Mesendoderm (in vitro differentiated cells): ENCODE measurements at regions not wholly inside any gene's neighbourhood (a gene's known extent, or its start where the extent isn't known, plus 50 kb on each side); places are given as distances from the start of the nearest gene placed in this dataset.

Source experiments
- DNase-seq: peaks from one replicate; pipeline ENCODE4 v3.0.0; 2013
- H2AK5ac ChIP-seq: 2 replicates; pipeline ENCODE4 v1.6.1; 2013; ENCODE audit warnings: low read length, inconsistent platforms
- H2BK120ac ChIP-seq: 2 replicates; pipeline ENCODE4 v1.6.1; 2013; ENCODE audit warnings: low read depth, mild to moderate bottlenecking, low read length, moderate library complexity, mixed read lengths
- H2BK15ac ChIP-seq: replicated peaks from 2 replicates; pipeline ENCODE4 v1.6.1; 2013; ENCODE audit warnings: low read depth, mild to moderate bottlenecking, moderate library complexity
- H2BK5ac ChIP-seq: 2 replicates; pipeline ENCODE4 v1.6.1; 2013; ENCODE audit warnings: low read length, inconsistent platforms
- H3K18ac ChIP-seq: 2 replicates; pipeline ENCODE4 v1.6.1; 2013; ENCODE audit warnings: mild to moderate bottlenecking, low read length, mixed read lengths
- H3K23ac ChIP-seq: one replicate; pipeline ENCODE4 v1.6.1; 2013; ENCODE audit warnings: low read length
- H3K27ac ChIP-seq: 2 replicates; pipeline ENCODE4 v1.5.1; 2013; ENCODE audit warnings: low read depth, mild to moderate bottlenecking, inconsistent platforms, low read length, moderate library complexity
- H3K27me3 ChIP-seq: 2 replicates; pipeline ENCODE4 v1.6.1; 2013; ENCODE audit warnings: low read length, control low read depth, mild to moderate bottlenecking, inconsistent platforms; ENCODE audit not compliant: insufficient read depth, poor library complexity
- H3K36me3 ChIP-seq: 2 replicates; pipeline ENCODE4 v1.6.1; 2013; ENCODE audit warnings: low read length, inconsistent platforms; ENCODE audit not compliant: control insufficient read depth, insufficient read depth
- H3K4ac ChIP-seq: one replicate; pipeline ENCODE4 v1.6.1; 2013; ENCODE audit warnings: low read depth, mild to moderate bottlenecking, low read length, moderate library complexity
- H3K4me1 ChIP-seq: 2 replicates; pipeline ENCODE4 v1.6.1; 2013; ENCODE audit warnings: low read depth, low read length, inconsistent platforms; ENCODE audit not compliant: control insufficient read depth
- H3K4me2 ChIP-seq: 2 replicates; pipeline ENCODE4 v1.6.1; 2013; ENCODE audit warnings: low read length
- H3K4me3 ChIP-seq: 2 replicates; pipeline ENCODE4 v1.5.1; 2013; ENCODE audit warnings: mild to moderate bottlenecking, low read length
- H3K56ac ChIP-seq: one replicate; pipeline ENCODE4 v1.6.1; 2013; ENCODE audit warnings: low read length
- H3K79me1 ChIP-seq: 2 replicates; pipeline ENCODE4 v1.6.1; 2013; ENCODE audit warnings: low read length, inconsistent platforms
- H3K79me2 ChIP-seq: 2 replicates; pipeline ENCODE4 v1.6.1; 2013; ENCODE audit warnings: mild to moderate bottlenecking, low read length; ENCODE audit not compliant: control insufficient read depth, insufficient read depth
- H3K9ac ChIP-seq: 2 replicates; pipeline ENCODE4 v1.6.1; 2013; ENCODE audit warnings: low read length, inconsistent platforms
- H4K5ac ChIP-seq: one replicate; pipeline ENCODE4 v1.6.1; 2013; ENCODE audit warnings: low read length
- H4K8ac ChIP-seq: one replicate; pipeline ENCODE4 v1.6.1; 2013; ENCODE audit warnings: low read depth, mild to moderate bottlenecking, control low read depth, low read length, moderate library complexity
- WGBS: extraction: QIAGEN DNeasy Blood & Tissue Kit; methylation state at CpG from one replicate; pipeline ENCODE4 v1.1.7; 2013; ENCODE audit warnings: low lambda C conversion rate, missing lambda C conversion rate; ENCODE audit not compliant: insufficient coverage; ENCODE audit errors: extremely low coverage; 5-methylcytosine and 5-hydroxymethylcytosine counted together

DNA sequence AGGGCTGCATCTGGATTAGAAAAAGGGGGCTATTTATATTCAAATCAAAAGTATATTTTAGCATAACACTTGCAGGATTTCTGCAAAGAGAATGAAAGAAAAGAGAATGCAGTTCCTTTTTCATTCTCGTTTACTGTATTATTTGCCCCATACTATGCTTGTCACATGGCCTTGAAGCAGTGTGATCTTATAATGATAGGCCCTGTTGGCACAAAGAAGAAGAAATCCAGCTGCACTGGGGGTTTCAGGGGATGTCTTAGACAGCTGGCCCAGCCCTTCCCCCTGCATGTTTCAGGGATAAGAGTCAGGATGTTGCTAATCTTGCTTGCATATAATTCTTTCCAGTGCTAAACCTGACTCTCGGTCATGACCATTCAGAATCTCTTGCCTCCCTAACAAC, 369.5 kb downstream of the SEC16B start:
- H2BK5ac ChIP-seq = no peak overlapping the region
- H3K79me1 ChIP-seq = no peaks in the 10 kb centered on the region
- H3K56ac ChIP-seq = no peak overlapping the region
- H3K27ac ChIP-seq = no peak overlapping the region
- H3K79me2 ChIP-seq = no peaks in the 10 kb centered on the region
- no peak overlapping the region for H2BK15ac ChIP-seq
- no peak overlapping the region for H4K5ac ChIP-seq
- H3K4ac ChIP-seq = no peak overlapping the region
- no peak overlapping the region for H3K9ac ChIP-seq
- H2BK120ac ChIP-seq = no peak overlapping the region
- DNase-seq = no peak
- no peak overlapping the region for H3K4me3 ChIP-seq
- no peak overlapping the region for H2AK5ac ChIP-seq
- no peak overlapping the region for H4K8ac ChIP-seq
- H3K27me3 ChIP-seq = no peaks in the 10 kb centered on the region
- no peak overlapping the region for H3K4me2 ChIP-seq
- no peaks in the 10 kb centered on the region for H3K4me1 ChIP-seq
- H3K18ac ChIP-seq = no peak overlapping the region
- no peaks in the 10 kb centered on the region for H3K36me3 ChIP-seq
- H3K23ac ChIP-seq = no peak overlapping the region
- WGBS = no CpG with 5 or more reads among the region's 2 CpGs

DNA sequence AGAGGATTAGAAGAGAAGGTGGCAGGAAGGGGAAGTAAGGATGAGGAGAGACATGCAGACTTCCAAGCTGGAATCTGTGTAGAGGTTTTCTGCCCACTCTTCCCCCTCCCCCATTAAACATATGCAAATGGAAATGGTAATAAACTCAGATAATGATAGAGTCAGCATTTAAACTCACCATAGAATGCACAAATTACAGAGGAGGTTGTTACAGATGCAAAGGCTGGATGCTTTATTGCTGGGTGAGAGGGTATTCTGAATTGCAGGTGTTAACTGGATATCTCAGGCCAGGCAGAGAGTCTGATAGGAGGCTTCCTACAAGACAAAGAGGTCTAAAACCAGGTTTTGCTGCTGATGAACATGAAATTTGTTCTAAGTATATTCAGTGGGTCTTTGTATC, 372.5 kb downstream of the SEC16B start:
- no peak overlapping the region for H3K23ac ChIP-seq
- H3K27me3 ChIP-seq = no peaks in the 10 kb centered on the region
- H2BK15ac ChIP-seq = no peak overlapping the region
- no peaks in the 10 kb centered on the region for H3K4me1 ChIP-seq
- H3K4ac ChIP-seq = no peak overlapping the region
- H2BK120ac ChIP-seq = no peak overlapping the region
- no peak overlapping the region for H3K9ac ChIP-seq
- H3K4me2 ChIP-seq = no peak overlapping the region
- no peak overlapping the region for H4K5ac ChIP-seq
- no peak overlapping the region for H3K4me3 ChIP-seq
- DNase-seq = no peak
- H2BK5ac ChIP-seq = no peak overlapping the region
- no peak overlapping the region for H3K27ac ChIP-seq
- no peak overlapping the region for H2AK5ac ChIP-seq
- no peak overlapping the region for H3K56ac ChIP-seq
- no peaks in the 10 kb centered on the region for H3K79me2 ChIP-seq
- no peak overlapping the region for H3K18ac ChIP-seq
- no peaks in the 10 kb centered on the region for H3K36me3 ChIP-seq
- no peaks in the 10 kb centered on the region for H3K79me1 ChIP-seq
- no peak overlapping the region for H4K8ac ChIP-seq

DNA sequence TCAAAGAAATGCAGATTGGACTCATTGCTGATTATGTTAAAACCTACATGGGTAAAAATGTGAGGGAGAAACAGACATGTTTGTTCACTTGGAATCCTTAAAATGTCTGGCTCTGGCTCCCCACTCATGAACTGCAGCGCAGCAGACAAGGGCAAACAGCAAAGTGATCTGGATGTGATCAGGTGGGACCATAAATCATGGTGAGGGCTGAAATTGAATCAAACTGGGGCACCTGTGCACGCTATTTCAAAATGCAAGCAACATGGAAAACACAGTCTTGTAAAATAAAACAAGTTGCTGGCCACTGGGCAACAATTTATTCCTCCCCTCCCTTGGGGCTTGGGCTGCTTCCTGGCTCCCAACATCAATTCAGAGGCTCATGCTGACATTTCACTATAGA, 373.4 kb downstream of the SEC16B start:
- Histone ChIP-seq H3K23ac (no peak overlapping the region), H3K79me1 (no peaks in the 10 kb centered on the region), H4K8ac (no peak overlapping the region), H3K27me3 (no peaks in the 10 kb centered on the region), H2BK5ac (no peak overlapping the region), H3K4ac (no peak overlapping the region), H2BK120ac (no peak overlapping the region), H3K36me3 (no peaks in the 10 kb centered on the region), H3K9ac (no peak overlapping the region), H2BK15ac (no peak overlapping the region), H3K79me2 (no peaks in the 10 kb centered on the region), H2AK5ac (no peak overlapping the region), H3K4me2 (no peak overlapping the region), H3K18ac (no peak overlapping the region), H3K4me3 (no peak overlapping the region), H3K56ac (no peak overlapping the region), H4K5ac (no peak overlapping the region), H3K27ac (no peak overlapping the region), H3K4me1 (no peaks in the 10 kb centered on the region)
- no peak for DNase-seq
- WGBS = no CpG with 5 or more reads among the region's 2 CpGs

DNA sequence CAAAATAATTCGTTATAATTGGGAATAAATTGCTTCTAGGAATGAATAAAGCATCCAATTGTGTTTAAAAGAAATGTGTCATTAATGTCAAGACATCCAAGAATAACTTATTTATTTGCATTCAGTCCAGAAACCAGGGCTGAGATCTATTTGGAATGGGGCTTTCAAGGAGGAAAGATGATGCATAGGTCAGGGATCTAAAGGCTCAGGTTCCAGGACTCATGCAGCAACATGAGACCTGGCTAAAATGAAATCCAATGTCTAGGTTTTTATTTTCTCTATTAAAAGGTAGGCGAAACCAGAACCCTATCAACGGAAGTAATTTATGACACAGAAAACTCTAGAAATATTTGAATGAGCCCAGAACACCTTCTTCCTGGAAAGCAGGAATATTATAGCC, 376.8 kb downstream of the SEC16B start:
- Histone ChIP-seq H3K9ac (no peak overlapping the region), H2BK15ac (no peak overlapping the region), H3K4ac (no peak overlapping the region), H2BK120ac (no peak overlapping the region), H4K5ac (no peak overlapping the region), H3K27me3 (no peaks in the 10 kb centered on the region), H4K8ac (no peak overlapping the region), H3K79me2 (no peaks in the 10 kb centered on the region), H3K36me3 (no peaks in the 10 kb centered on the region), H3K56ac (no peak overlapping the region), H3K27ac (no peak overlapping the region), H2BK5ac (no peak overlapping the region), H2AK5ac (no peak overlapping the region), H3K4me1 (no peaks in the 10 kb centered on the region), H3K18ac (no peak overlapping the region), H3K4me2 (no peak overlapping the region), H3K4me3 (no peak overlapping the region), H3K79me1 (no peaks in the 10 kb centered on the region), H3K23ac (no peak overlapping the region)
- no peak for DNase-seq
- 100% methylated on average over 1 of the region's 3 CpGs for WGBS

- H2AK5ac ChIP-seq = no peak overlapping the region
- WGBS = 100% methylated on average over 1 of the region's 4 CpGs
- no peak overlapping the region for H2BK15ac ChIP-seq
- no peak overlapping the region for H3K4me3 ChIP-seq
- H4K8ac ChIP-seq = no peak overlapping the region
- no peak overlapping the region for H2BK5ac ChIP-seq
- H3K79me2 ChIP-seq = no peaks in the 10 kb centered on the region
- H3K27me3 ChIP-seq = no peaks in the 10 kb centered on the region
- no peak overlapping the region for H3K27ac ChIP-seq
- no peaks in the 10 kb centered on the region for H3K36me3 ChIP-seq
- no peak overlapping the region for H4K5ac ChIP-seq
- H3K4ac ChIP-seq = no peak overlapping the region
- DNase-seq = no peak
- H3K4me1 ChIP-seq = no peaks in the 10 kb centered on the region
- no peaks in the 10 kb centered on the region for H3K79me1 ChIP-seq
- H3K18ac ChIP-seq = no peak overlapping the region
- no peak overlapping the region for H3K4me2 ChIP-seq
- no peak overlapping the region for H2BK120ac ChIP-seq
- no peak overlapping the region for H3K56ac ChIP-seq
- H3K9ac ChIP-seq = no peak overlapping the region
- H3K23ac ChIP-seq = no peak overlapping the region
These were observed 377.2 kb downstream of the SEC16B start for GRCh38 chr1:177592624-177593023.

- Histone ChIP-seq H3K27me3 (no peaks in the 10 kb centered on the region), H3K79me1 (no peaks in the 10 kb centered on the region), H3K18ac (no peak overlapping the region), H2BK120ac (no peak overlapping the region), H3K4me3 (no peak overlapping the region), H2AK5ac (no peak overlapping the region), H3K79me2 (no peaks in the 10 kb centered on the region), H4K8ac (no peak overlapping the region), H3K36me3 (no peaks in the 10 kb centered on the region), H3K4me2 (no peak overlapping the region), H3K4me1 (no peaks in the 10 kb centered on the region), H3K27ac (no peak overlapping the region), H3K56ac (no peak overlapping the region), H2BK5ac (no peak overlapping the region), H2BK15ac (no peak overlapping the region), H4K5ac (no peak overlapping the region), H3K4ac (no peak overlapping the region), H3K9ac (no peak overlapping the region), H3K23ac (no peak overlapping the region)
- WGBS = no CpG with 5 or more reads among the region's 11 CpGs
- DNase-seq = no peak
These were observed 378.7 kb downstream of the SEC16B start for GRCh38 chr1:177591155-177591554.
